ENCODE measurements at regions not wholly inside any gene's neighbourhood (a gene's known extent, or its start where the extent isn't known, plus 50 kb on each side); places are given as distances from the start of the nearest gene placed in this dataset.

- no peak for DNase-seq (ENCODE audit: low read depth)
Observed at GRCh38 chr21:41651830-41652229, 115.0 kb downstream of the RIPK4 start.

DNA sequence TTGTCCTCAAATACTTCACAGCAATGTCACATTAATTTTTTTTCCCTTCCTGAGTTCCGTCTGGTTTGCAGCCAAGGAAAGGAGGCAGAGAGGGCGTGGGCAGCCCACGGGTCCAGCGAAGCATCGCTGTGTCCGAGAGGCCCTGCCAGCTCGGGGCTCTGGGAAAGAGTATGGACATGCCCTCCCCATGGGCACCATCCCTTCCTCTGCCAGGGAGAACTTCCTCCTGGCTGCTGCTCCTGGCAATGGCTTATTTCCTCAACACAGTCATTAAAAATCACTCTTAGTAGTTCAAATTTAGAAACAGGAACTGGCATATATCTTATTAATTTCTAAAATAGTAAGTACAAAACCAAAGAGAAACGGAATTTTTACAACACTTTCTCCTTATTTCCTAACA is 115.4 kb downstream of the RIPK4 start:
- DNase-seq (ENCODE audit: low read depth) = no peak

DNA sequence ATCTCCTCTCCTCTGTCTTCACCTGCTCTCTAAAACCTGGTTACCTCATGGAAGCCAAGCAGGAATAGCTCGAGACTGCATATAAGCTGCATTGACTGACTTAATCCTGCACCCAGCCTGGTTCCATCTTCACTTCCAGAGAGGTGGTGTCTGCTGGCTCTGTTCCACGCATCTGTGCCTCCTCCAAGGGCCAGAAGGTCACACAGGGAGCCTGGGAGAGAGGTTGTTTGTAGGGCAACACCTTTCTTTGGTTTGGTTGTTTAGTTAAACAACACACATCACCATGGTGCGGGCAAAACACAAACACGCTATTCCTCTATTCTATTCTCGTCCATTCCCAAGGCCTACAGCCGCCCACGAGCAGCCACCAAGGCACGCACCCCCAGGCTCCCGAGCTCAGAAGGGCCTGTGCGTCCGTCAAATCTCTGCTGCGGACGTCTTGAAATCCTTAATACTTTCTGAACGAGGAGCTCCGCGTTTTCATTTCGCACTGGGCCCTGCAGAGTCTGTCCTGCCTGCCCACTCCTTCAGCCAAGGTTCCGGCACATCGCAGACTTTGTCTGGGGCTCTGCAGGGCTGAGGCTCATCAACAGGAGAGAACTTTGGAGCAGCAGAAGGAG is 116.2 kb downstream of the RIPK4 start:
- no peak for DNase-seq (ENCODE audit: low read depth)

DNA sequence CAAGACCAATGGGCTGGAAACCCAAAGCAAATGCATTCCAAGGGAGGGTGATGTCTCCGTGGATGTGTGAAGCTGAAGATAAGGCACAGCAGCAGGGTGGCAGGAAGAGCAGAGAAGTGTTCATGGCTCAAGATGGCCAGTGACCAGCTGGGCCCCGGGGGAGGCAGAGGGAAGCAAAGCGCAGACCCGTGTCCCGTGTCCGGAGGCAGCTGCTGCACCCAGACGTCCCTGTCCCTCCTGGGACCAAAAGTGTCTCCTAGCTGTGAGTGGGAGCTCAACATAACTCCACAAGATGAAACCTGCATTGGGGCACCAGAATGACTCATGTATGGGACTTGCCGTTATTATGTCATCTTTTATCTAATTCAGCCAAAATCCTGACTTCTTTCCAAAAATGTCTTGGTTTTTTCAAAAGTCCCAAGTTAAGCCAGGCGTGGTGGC is 118.2 kb downstream of the RIPK4 start:
- DNase-seq (ENCODE audit: low read depth) = peak; percentile 42

DNA sequence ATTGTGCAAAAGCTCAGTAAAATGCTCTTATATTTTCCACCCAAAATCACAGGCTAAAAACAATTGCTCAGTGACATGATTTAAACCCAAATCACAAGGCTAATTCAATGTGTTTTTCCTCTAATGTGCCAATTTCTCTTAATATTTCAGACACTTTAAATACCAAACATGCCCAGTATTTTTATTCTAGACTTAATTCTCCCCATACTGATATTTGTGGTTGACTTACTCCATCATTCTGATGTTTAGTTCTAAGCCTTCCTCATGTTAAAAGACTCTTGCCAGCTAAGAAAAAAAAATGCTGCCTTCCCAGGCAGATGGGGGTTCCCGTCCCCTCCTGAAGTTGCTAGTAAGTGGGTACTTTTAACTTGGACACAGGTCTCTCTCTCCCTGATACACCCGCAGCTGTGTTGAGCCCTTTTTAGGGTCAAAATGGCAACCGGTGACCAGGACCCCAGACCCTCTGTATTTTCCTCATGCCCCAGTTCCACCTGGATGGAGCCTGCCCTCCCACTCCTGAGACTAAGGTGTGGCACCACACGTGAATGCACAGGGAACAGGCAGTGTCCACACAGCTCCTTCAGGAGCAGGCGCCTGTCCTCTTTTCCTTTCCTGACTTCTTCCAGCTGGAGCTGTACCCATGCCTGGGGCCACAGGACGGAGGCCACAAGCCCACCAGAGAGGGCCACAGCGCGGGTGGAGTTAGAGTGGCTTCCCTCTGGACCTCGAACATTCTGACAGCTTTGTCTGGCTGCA is 118.9 kb downstream of the RIPK4 start:
- no peak for DNase-seq (ENCODE audit: low read depth)

DNA sequence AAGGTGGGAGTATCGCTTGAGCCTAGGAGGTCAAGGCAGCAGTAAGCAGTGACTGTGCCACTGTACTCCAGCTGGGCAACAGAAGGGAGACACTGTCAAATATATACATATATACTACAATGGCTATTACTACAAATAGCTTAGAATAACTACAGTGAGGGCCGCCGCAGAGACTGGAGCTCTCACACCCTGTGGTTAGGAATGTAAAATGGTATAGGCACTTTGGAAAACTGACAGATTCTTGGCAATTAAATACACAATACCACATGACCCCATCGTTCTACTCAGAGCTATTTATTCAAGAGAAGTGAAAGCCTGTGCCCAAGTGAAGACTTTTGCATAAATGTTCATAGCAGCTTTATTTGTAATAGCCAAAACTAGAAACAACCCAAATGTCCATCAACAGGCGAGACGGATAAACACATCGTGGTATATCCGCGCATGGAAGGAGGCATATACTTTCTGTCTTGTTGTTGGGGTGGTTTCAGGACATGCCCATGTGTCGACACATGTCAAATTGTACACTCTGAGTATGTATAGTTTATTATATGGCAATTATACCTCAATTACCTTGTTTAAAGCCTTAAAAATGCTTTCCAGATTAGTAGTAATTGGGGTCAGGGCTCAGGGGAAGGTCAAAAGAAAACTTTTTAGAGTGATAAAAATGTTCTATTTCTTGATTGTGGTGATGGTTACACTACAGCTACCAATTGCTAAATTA is 123.4 kb downstream of the RIPK4 start:
- no peak for DNase-seq (ENCODE audit: low read depth)

DNA sequence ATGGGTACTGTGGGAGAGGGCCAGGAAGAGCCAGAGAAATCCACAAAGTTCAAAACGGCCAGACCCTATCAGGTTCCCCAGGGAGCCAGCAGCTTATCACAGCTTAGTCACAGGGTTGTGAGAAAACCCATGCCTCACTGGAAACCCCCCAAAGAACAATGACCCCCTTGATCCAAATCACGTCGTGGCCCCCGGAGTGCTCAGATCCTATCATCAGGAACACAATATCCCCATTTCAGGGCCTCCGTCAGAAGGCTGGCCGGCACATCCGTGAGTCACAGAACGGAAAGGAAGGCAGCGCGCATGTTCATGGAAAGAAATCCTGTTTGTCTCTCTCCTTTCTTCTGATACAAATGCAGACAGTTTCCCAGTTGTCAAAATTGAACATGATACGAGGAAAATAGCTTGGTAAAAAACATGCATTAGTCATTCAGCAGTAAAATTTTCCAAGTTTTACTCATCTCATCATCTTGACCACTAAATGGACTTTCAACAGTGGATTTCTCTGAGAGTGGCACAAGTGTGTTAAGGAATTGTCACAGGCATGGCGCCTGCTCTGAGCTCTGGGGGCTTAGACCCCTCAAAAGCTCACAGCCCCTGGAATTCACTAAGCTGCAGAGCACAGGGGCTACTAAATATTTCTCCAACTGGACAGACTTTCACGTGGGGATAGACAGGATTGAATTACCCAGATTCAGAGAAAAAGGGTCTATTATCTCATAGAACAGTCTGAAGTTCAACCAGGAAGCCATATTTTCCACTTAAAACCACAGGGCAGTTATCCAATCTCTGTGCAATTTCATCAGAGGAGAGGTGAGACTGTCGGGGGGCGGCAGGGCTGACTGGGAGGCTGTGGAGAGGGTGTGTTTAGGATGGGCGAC is 124.8 kb downstream of the RIPK4 start:
- DNase-seq (ENCODE audit: low read depth) = peak; percentile 93

DNA sequence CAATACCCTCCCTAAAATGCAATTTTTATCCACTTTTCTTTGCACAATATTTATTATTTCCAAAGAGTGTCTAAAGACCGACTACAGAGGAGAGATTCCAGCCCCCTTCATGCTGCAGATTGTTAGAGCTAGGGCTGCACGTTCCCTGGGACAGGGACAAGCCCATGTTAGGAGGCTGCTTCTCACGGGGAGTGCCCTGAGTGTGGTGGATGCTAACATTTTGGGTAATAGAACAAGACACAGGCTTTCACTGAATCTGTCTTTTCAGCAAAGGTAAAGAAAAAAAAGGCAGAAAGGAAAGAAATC is 125.4 kb downstream of the RIPK4 start:
- DNase-seq (ENCODE audit: low read depth) = no peak

- peak; percentile 47 for DNase-seq (ENCODE audit: low read depth)
Observed at GRCh38 chr21:41640748-41641509, 125.9 kb downstream of the RIPK4 start.

GRCh38 chr21:41639766-41640165 is 127.1 kb downstream of the RIPK4 start:
- DNase-seq (ENCODE audit: low read depth) = no peak

DNA sequence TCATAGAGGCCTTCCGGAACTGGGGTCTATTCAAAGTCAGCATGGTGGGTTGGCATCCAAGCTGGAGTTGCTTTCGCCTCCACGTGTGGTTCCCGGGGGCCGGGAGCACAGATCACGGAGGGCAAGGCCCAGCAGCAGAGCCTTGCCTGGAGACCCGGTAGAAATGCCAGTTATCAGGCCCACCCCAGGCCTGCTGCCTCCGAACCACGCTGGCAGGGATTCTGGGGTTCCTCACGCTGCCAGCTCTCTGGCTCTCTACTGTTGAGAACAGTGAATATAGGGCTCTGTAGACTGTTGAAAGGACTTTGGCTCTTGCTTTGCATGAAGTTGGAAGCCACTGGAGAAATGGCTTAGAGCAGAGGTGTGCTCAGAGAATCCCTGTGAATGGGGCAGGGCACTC is 127.5 kb downstream of the RIPK4 start:
- DNase-seq (ENCODE audit: low read depth) = no peak

GRCh38 chr21:41638201-41638790 is 128.6 kb downstream of the RIPK4 start:
- DNase-seq (ENCODE audit: low read depth) = no peak

GRCh38 chr21:41636636-41637630 is 129.0 kb upstream of the TMPRSS2 start:
- DNase-seq (ENCODE audit: low read depth) = no peak

- no peak for DNase-seq (ENCODE audit: low read depth)
Observed at GRCh38 chr21:41635874-41636273, 127.9 kb upstream of the TMPRSS2 start.

GRCh38 chr21:41634858-41635257 is 126.9 kb upstream of the TMPRSS2 start:
- DNase-seq (ENCODE audit: low read depth) = peak; percentile 64

DNA sequence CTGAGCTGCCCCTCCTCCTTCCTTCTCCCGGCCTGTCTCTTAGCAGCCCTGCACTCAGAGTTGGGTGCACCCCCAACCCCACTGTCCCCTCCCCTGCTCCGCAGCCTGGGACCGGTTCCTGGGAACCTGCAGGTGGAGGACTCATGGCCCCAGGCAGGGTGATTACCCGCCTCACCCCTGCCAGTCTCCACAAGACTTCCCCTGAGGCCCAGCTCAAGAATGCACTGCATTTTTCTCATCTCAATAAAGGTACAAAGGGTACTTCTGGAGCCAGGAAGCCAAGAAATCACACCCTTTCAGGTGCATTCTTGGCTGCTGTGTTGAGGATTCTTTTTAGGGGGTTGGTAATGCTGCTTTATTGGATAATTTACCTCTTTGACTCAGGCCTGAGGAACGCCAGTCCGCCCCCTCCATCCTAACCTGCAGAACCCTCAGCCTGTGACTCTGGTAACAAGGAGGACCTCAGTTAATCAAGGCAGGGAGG is 126.3 kb upstream of the TMPRSS2 start:
- no peak for DNase-seq (ENCODE audit: low read depth)

- DNase-seq (ENCODE audit: low read depth) = no peak
Observed at GRCh38 chr21:41633627-41634026, 125.7 kb upstream of the TMPRSS2 start.

DNA sequence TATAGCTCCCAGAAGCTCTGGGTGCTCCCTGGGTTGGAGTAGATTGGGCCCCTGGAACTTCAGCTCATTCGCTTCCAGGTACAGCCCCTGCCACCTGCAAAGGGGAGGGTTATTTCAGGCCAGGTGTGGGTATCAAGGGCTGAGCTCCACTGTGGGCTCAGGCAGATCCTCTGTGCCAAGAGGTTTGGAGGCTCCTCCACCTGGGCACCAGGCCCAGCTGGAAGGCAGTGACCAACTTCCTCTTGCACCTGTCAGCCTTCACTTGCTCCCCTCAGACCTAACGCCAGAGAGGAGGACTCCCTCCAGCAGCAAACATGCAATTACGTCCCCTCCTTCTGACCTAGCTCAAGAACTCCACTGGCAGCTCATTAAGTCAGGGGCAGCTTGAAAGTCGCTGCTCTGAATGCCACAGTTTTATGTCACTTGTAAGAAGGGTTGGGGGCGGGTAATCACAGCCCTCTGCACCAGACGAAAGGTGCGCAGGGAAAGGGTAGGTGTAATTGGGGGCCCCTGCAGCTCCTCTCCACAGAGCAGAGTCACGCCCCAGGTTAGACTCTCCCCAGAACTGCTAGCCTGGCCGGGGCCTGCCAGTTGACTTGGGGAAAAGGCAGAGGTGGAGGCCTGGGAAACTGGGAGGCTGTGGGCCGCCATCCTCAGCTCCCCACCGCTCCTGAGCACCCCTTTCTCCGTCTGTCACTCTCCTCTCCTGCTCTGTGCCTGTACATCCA is 125.0 kb upstream of the TMPRSS2 start:
- no peak for DNase-seq (ENCODE audit: low read depth)
